HepG2 (cell line): ENCODE measurements at regions not wholly inside any gene's neighbourhood (a gene's known extent, or its start where the extent isn't known, plus 50 kb on each side); places are given as distances from the start of the nearest gene placed in this dataset.

Source experiments
- ATAC-seq: fragments of 200-7000 bp; cut with Tn5 transposase; 3 replicates; pipeline ENCODE4 v1.9.1; 2020; ENCODE audit warnings: mild to moderate bottlenecking, moderate library complexity
- BruUV-seq: library from RNA; stranded (reverse); fragments of 400-500 nt; replicated peaks from 2 replicates; lab custom pipeline; 2021; lab: Mats Ljungman, UMichigan
- CTCF ChIA-PET: fragments of 300-600 bp; formaldehyde crosslinking; extraction: SDS; loops from one replicate; lab custom pipeline; 2021; ENCODE audit warnings: low total read pairs, inconsistent platforms, low intra/inter-chr PET ratio; lab: Yijun Ruan, JAX
- POLR2A ChIA-PET: fragments of 350-600 bp; sonication (Branson Sonifier 250); formaldehyde crosslinking; loops from one replicate; lab custom pipeline; 2020; ENCODE audit warnings: antibody characterized with exemption, inconsistent platforms; lab: Yijun Ruan, JAX
- DNase-seq: peaks from one replicate; pipeline ENCODE4 v3.0.0-alpha.2; 2015; ENCODE audit warnings: low spot score
- FAIRE-seq: peaks from 3 replicates; lab custom pipeline; 2011; peaks lifted over from hg19 to GRCh38; lab: Jason Lieb, UNC
- H2AFZ ChIP-seq: one replicate; pipeline ENCODE4 v1.6.1; 2011; ENCODE audit warnings: low read length, inconsistent platforms
- H3K27ac ChIP-seq: fragments of 300-600 bp; 3 replicates; pipeline ENCODE4 v1.8.0; 2011; ENCODE audit warnings: mixed run types, mild to moderate bottlenecking, mixed read lengths, low read length, inconsistent platforms; ENCODE audit not compliant: insufficient read depth; ENCODE audit errors: extremely low read length
- H3K27me3 ChIP-seq, 2 experiments: fragments of 200-600 bp in 1 of 2; 2 replicates in 1 of 2; 3 replicates in 1 of 2; pipeline versions ENCODE4 v1.6.0 to v1.8.0; 2011; ENCODE audit warnings: low read length in 2 of 2, mild to moderate bottlenecking in 2 of 2, moderate library complexity in 2 of 2, inconsistent platforms in 1 of 2; ENCODE audit not compliant: insufficient read depth in 2 of 2, control insufficient read depth in 1 of 2
- H3K36me3 ChIP-seq, 2 experiments: fragments of 200-600 bp in 1 of 2; replicated peaks in 1 of 2; 2 replicates in 1 of 2; 3 replicates in 1 of 2; pipeline versions ENCODE4 v1.5.1 to v1.8.0; 2011; ENCODE audit warnings: low read length in 2 of 2, inconsistent platforms in 1 of 2; ENCODE audit not compliant: insufficient read depth in 2 of 2, control insufficient read depth in 1 of 2
- H3K4me1 ChIP-seq: 2 replicates; pipeline ENCODE4 v1.5.1; 2012; ENCODE audit warnings: low read length, inconsistent platforms; ENCODE audit not compliant: insufficient read depth
- H3K4me2 ChIP-seq: 2 replicates; pipeline ENCODE4 v1.6.0; 2011; ENCODE audit warnings: low read depth, low read length, inconsistent platforms
- H3K4me3 ChIP-seq, 3 experiments: fragments of 200-600 bp in 1 of 3; sonication (generic), shearing (Covaris generic) in 1 of 3; replicated peaks in 1 of 3; 2 replicates each; pipeline ENCODE4 v1.5.1; 2011 to 2016; ENCODE audit warnings: low read length in 3 of 3, inconsistent platforms in 2 of 3, low read depth in 2 of 3, mild to moderate bottlenecking in 2 of 3, control low read depth in 1 of 3, mixed read lengths in 1 of 3; ENCODE audit not compliant: insufficient read depth in 1 of 3
- H3K79me2 ChIP-seq: one replicate; pipeline ENCODE4 v1.6.1; 2011; ENCODE audit warnings: low read length, inconsistent platforms; ENCODE audit not compliant: insufficient read depth
- H3K9ac ChIP-seq: 2 replicates; pipeline ENCODE4 v1.6.0; 2011; ENCODE audit warnings: mild to moderate bottlenecking, low read depth, low read length, inconsistent platforms; ENCODE audit not compliant: insufficient read depth
- H3K9me3 ChIP-seq: 2 replicates; pipeline ENCODE4 v1.5.1; 2012; ENCODE audit warnings: mild to moderate bottlenecking, low read length
- H4K20me1 ChIP-seq: 2 replicates; pipeline ENCODE4 v1.6.0; 2011; ENCODE audit warnings: inconsistent platforms, mild to moderate bottlenecking, low read length, moderate library complexity; ENCODE audit not compliant: insufficient read depth
- ATF4 ChIP-seq, 2 experiments: fragments of 450-650 bp in 1 of 2; sonication (generic) in 1 of 2; formaldehyde crosslinking; IDR thresholded peaks; 2 replicates each; pipeline versions ENCODE4 v1.5.0 to v1.8.0; 2020 to 2022; ENCODE audit warnings: mild to moderate bottlenecking in 1 of 2, missing genetic modification reagents in 1 of 2
- CENPBD1 ChIP-seq: sonication (generic); formaldehyde crosslinking; IDR thresholded peaks from 2 replicates; pipeline ENCODE4 v1.8.0; 2022; ENCODE audit warnings: missing genetic modification reagents, low read depth, mild to moderate bottlenecking, borderline replicate concordance
- FOXO1 ChIP-seq: sonication (generic); formaldehyde crosslinking; IDR thresholded peaks from 2 replicates; pipeline ENCODE4 v1.4.0; 2020; ENCODE audit warnings: missing genetic modification reagents
- FOXP4 ChIP-seq: sonication (generic); formaldehyde crosslinking; IDR thresholded peaks from 2 replicates; pipeline ENCODE4 v1.4.0; 2020; ENCODE audit warnings: missing genetic modification reagents
- GATAD1 ChIP-seq: IDR thresholded peaks from 2 replicates; pipeline ENCODE4 v1.6.1; 2016; ENCODE audit warnings: missing genetic modification reagents, missing compliant biosample characterization
- GFI1 ChIP-seq: sonication (generic); formaldehyde crosslinking; IDR thresholded peaks from 2 replicates; pipeline ENCODE4 v1.5.0; 2020; ENCODE audit warnings: missing genetic modification reagents, mild to moderate bottlenecking, borderline replicate concordance
- GMEB2 ChIP-seq: IDR thresholded peaks from 2 replicates; pipeline ENCODE4 v1.6.1; 2016; ENCODE audit warnings: missing biosample characterization, missing genetic modification reagents, low read depth
- ISL2 ChIP-seq: sonication (generic); formaldehyde crosslinking; IDR thresholded peaks from 2 replicates; pipeline ENCODE4 v1.5.0; 2020; ENCODE audit warnings: missing genetic modification reagents
- KLF12 ChIP-seq: sonication (generic); formaldehyde crosslinking; IDR thresholded peaks from 2 replicates; pipeline ENCODE4 v1.4.0; 2020; ENCODE audit warnings: missing genetic modification reagents, borderline replicate concordance
- MBD4 ChIP-seq: IDR thresholded peaks from 2 replicates; pipeline ENCODE4 v1.6.1; 2012; ENCODE audit warnings: low read length, inconsistent platforms, borderline replicate concordance
- MIER2 ChIP-seq: IDR thresholded peaks from 2 replicates; pipeline ENCODE4 v1.6.1; 2016; ENCODE audit warnings: missing biosample characterization, missing genetic modification reagents
- MIER3 ChIP-seq: IDR thresholded peaks from 2 replicates; pipeline ENCODE4 v1.6.1; 2016; ENCODE audit warnings: missing compliant biosample characterization, borderline replicate concordance
- NBN ChIP-seq: fragments of 450-650 bp; conservative IDR thresholded peaks from 2 replicates; pipeline ENCODE4 v1.6.1; 2017
- NFYB ChIP-seq: sonication (generic); formaldehyde crosslinking; IDR thresholded peaks from 2 replicates; pipeline ENCODE4 v1.4.0; 2020; ENCODE audit warnings: missing genetic modification reagents
- ZFP36L1 ChIP-seq: sonication (generic); formaldehyde crosslinking; IDR thresholded peaks from 2 replicates; pipeline ENCODE4 v1.8.0; 2022; ENCODE audit warnings: mild to moderate bottlenecking, missing genetic modification reagents, moderate library complexity
- ZNF121 ChIP-seq: sonication (generic); formaldehyde crosslinking; IDR thresholded peaks from 2 replicates; pipeline ENCODE4 v1.5.0; 2020; ENCODE audit warnings: mild to moderate bottlenecking, missing genetic modification reagents
- ZNF639 ChIP-seq: conservative IDR thresholded peaks from 2 replicates; pipeline ENCODE4 v1.6.1; 2018; ENCODE audit warnings: missing genetic modification reagents
- WGBS: methylation state at CpG from one replicate; pipeline ENCODE4 v1.1.6; 2017; ENCODE audit warnings: low lambda C conversion rate; 5-methylcytosine and 5-hydroxymethylcytosine counted together
- in situ Hi-C: cut with HindIII; loops from 2 replicates; pipeline ENCODE4 v1.10.0; 2017; ENCODE audit warnings: low pct_unique_long_range_greater_than_20kb; ENCODE audit not compliant: extremely low pct_ligation_motif_present
- intact Hi-C: fragments of 100-400 bp; cut with micrococcal nuclease; formaldehyde crosslinking; loops from one replicate; pipeline ENCODE4 v1.10.0; 2022; ENCODE audit not compliant: unreplicated experiment

GRCh38 chr4:28402751-28403150 is 1542.1 kb downstream of the STIM2 start (continued):
- no peak for TF ChIP-seq FOXP4 (CRISPR knock-in tag)
- TF ChIP-seq ZFP36L1 = no peak
- no peak for TF ChIP-seq ATF4 (CRISPR knock-in tag; IDR thresholded peaks at IDR 0.05)
- no peak for TF ChIP-seq GMEB2 (CRISPR knock-in tag)
- TF ChIP-seq ISL2 (CRISPR knock-in tag) = no peak
- TF ChIP-seq, all 625 proteins: peak for 0

- DNase-seq (no peak), FAIRE-seq (no peak), ATAC-seq (no peak)
- Histone ChIP-seq H3K4me2 (no peak overlapping the region), H2AFZ (no peak overlapping the region), H3K4me1 (no peaks in the 10 kb centered on the region), H3K27me3 (no peaks in the 10 kb centered on the region), H3K79me2 (no peaks in the 10 kb centered on the region), H3K4me3 (no peak overlapping the region), H3K36me3 (no peaks in the 10 kb centered on the region), H4K20me1 (no peaks in the 10 kb centered on the region), H3K9me3 (peaks cover 50% of the 10 kb centered on the region), H3K9ac (no peak overlapping the region), H3K27ac (no peak overlapping the region)
- WGBS = 6% methylated on average over 1 of the region's 1 CpG
- POLR2A ChIA-PET = no interaction called here
- intact Hi-C loops (no loop called here), in situ Hi-C loops (no loop called here)
- TF ChIP-seq NBN = no peak
- no peak for TF ChIP-seq GATAD1 (CRISPR knock-in tag)
- TF ChIP-seq GFI1 (CRISPR knock-in tag) = no peak
- TF ChIP-seq MBD4 = no peak
- TF ChIP-seq KLF12 = no peak
- no peak for TF ChIP-seq MIER3 (CRISPR knock-in tag)
- TF ChIP-seq NFYB = no peak
- TF ChIP-seq FOXO1 (CRISPR knock-in tag) = no peak
- TF ChIP-seq CENPBD1 (CRISPR knock-in tag) = no peak
- TF ChIP-seq ZNF639 = no peak
- TF ChIP-seq MIER2 (CRISPR knock-in tag) = no peak
- TF ChIP-seq ZNF121 (CRISPR knock-in tag) = no peak
- no TSS peak for BruUV-seq
- CTCF ChIA-PET = no interaction called here
Measured at GRCh38 chr4:28421221-28421620, 1560.6 kb downstream of the STIM2 start.
